ENCODE measurements at regions not wholly inside any gene's neighbourhood (a gene's known extent, or its start where the extent isn't known, plus 50 kb on each side); places are given as distances from the start of the nearest gene placed in this dataset.

DNA sequence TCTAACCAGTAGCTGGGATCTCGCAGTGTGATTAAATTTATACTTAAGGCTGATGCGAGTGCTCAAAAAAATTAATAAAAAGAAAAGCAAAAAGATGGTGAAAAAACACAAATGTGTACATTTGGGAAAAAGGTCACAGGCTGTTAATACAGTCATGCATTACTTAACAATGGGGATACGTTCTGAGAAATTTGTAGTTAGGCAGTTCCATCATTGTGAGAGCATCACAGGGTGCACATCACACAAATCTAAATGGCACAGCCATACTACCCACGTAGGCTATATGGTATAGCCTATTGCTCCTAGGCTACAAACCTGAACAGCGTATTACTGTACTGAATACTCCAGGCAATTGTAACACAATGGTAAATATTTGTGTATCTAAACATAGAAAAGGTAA lies 142.4 kb upstream of the MYOCD start:
- H3K27ac ChIP-seq (ENCODE audit: low read depth in 1 of 2, low read length in 2 of 2): peak overlapping the region in 1 of 2 donors; percentile 25
- no peaks in the 10 kb centered on the region for H3K27me3 ChIP-seq (ENCODE audit: control insufficient read depth in 1 of 2, insufficient read depth in 2 of 2, low read length in 1 of 2)
- no peaks in the 10 kb centered on the region for H3K9me3 ChIP-seq (ENCODE audit: control insufficient read depth, low read length)
- no peak for DNase-seq
- H3K4me1 ChIP-seq (ENCODE audit: control insufficient read depth in 1 of 2, insufficient read depth in 2 of 2, low read length in 2 of 2): peaks cover 0 to 10% of the 10 kb centered on the region in 2 donors
- H3K4me3 ChIP-seq (ENCODE audit: low read length in 2 of 2): no peak overlapping the region
- WGBS, 2 donors: 84 to 85% methylated on average over 5 of the region's 5 CpGs
- intact Hi-C loops (cut with DNase I): loop anchor here in 1 of 2 donors (10.0 kb wide), 1 partner anchor 158 kb away; no protein-coding TSS in a partner anchor
- ATAC-seq (ENCODE audit: low FRiP score): no peak
- no peaks in the 10 kb centered on the region for H3K36me3 ChIP-seq (ENCODE audit: control insufficient read depth in 1 of 2, insufficient read depth in 2 of 2, low read length in 1 of 2)

DNA sequence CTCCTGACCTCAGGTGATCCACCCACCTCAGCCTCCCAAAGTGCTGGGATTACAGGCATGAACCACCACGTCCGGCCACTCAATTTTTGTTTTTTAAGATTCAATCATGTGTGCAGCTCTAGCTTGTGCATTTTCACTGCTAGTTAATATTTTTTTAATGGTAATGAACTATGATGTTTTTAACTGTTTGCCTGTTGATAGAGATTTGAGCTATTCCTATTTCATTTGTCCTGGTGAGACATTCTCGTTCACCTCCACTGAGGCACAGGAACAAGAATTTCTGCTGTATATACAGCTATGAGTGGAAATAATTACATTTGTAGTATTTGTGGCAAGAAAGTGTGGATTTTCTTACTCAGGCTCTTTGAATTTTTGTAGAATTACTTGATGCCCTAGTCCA lies 137.7 kb upstream of the MYOCD start:
- Histone ChIP-seq H3K9me3 (ENCODE audit: control insufficient read depth, low read length) (no peaks in the 10 kb centered on the region), H3K27ac (ENCODE audit: low read depth in 1 of 2, low read length in 2 of 2) (no peak overlapping the region), H3K27me3 (ENCODE audit: control insufficient read depth in 1 of 2, insufficient read depth in 2 of 2, low read length in 1 of 2) (no peaks in the 10 kb centered on the region), H3K4me1 (ENCODE audit: control insufficient read depth in 1 of 2, insufficient read depth in 2 of 2, low read length in 2 of 2) (no peaks in the 10 kb centered on the region), H3K36me3 (ENCODE audit: control insufficient read depth in 1 of 2, insufficient read depth in 2 of 2, low read length in 1 of 2) (no peaks in the 10 kb centered on the region), H3K4me3 (ENCODE audit: low read length in 2 of 2) (no peak overlapping the region)
- intact Hi-C loops (cut with DNase I): loop anchor here in 1 of 2 donors (10.0 kb wide), 1 partner anchor 163 kb away; no protein-coding TSS in a partner anchor
- ATAC-seq (ENCODE audit: low FRiP score) (no peak), DNase-seq (no peak)
- WGBS, 2 donors: 96 to 98% methylated on average over 3 of the region's 3 CpGs

DNA sequence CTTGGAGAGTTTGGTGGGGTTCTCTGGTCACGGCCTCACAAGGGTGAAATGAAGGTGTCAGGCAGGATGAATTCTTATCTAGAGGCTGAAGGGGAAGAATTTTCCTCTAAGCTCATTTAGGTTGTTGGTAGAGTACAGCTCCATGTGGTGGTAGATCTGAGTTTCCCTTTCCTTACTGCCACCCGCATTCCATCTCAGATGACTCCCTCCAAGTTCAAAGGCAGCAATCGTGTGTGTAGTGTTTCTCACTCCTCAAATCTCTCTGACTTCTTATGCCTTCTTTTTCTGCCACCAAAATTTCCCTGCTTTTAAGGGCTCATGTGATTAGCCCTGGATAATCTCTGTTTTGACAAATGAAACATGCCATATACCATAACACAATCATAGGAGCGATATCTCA lies 135.5 kb upstream of the MYOCD start:
- no peaks in the 10 kb centered on the region for H3K4me1 ChIP-seq (ENCODE audit: control insufficient read depth in 1 of 2, insufficient read depth in 2 of 2, low read length in 2 of 2)
- WGBS, 2 donors: 93% methylated on average over 4 of the region's 4 CpGs
- H3K4me3 ChIP-seq (ENCODE audit: low read length in 2 of 2): no peak overlapping the region
- H3K27ac ChIP-seq (ENCODE audit: low read depth in 1 of 2, low read length in 2 of 2): no peak overlapping the region
- DNase-seq: no peak
- no peaks in the 10 kb centered on the region for H3K36me3 ChIP-seq (ENCODE audit: control insufficient read depth in 1 of 2, insufficient read depth in 2 of 2, low read length in 1 of 2)
- no peaks in the 10 kb centered on the region for H3K27me3 ChIP-seq (ENCODE audit: control insufficient read depth in 1 of 2, insufficient read depth in 2 of 2, low read length in 1 of 2)
- ATAC-seq (ENCODE audit: low FRiP score): no peak
- H3K9me3 ChIP-seq (ENCODE audit: control insufficient read depth, low read length): no peaks in the 10 kb centered on the region
- intact Hi-C loops (cut with DNase I): no loop called here

DNA sequence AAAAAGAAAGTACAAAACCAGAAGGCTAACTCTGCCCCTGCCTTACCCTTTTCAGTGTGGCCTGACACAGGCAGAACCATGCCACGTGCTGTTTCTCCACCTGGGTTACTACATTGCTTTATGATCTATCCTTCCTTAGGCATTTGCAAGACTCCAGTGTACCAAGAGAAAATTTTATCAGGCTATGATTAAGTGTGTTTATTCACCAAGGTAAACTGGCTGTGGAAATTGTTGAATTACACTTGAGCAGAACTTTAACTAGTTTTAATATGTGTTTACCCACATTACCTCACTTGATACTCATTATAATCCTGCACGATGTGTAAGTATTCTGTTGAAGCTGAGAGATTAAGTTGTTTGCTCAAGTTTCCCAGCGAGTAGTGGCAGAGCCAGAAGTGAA lies 129.7 kb upstream of the MYOCD start:
- H3K27me3 ChIP-seq (ENCODE audit: control insufficient read depth in 1 of 2, insufficient read depth in 2 of 2, low read length in 1 of 2): no peaks in the 10 kb centered on the region
- ATAC-seq (ENCODE audit: low FRiP score) (no peak), DNase-seq (no peak)
- H3K27ac ChIP-seq (ENCODE audit: low read depth in 1 of 2, low read length in 2 of 2): no peak overlapping the region
- H3K4me1 ChIP-seq (ENCODE audit: control insufficient read depth in 1 of 2, insufficient read depth in 2 of 2, low read length in 2 of 2): no peaks in the 10 kb centered on the region
- WGBS, 2 donors: 70 to 72% methylated on average over 3 of the region's 3 CpGs
- H3K9me3 ChIP-seq (ENCODE audit: control insufficient read depth, low read length): no peaks in the 10 kb centered on the region
- H3K36me3 ChIP-seq (ENCODE audit: control insufficient read depth in 1 of 2, insufficient read depth in 2 of 2, low read length in 1 of 2): no peaks in the 10 kb centered on the region
- intact Hi-C loops (cut with DNase I): no loop called here
- H3K4me3 ChIP-seq (ENCODE audit: low read length in 2 of 2): no peak overlapping the region

DNA sequence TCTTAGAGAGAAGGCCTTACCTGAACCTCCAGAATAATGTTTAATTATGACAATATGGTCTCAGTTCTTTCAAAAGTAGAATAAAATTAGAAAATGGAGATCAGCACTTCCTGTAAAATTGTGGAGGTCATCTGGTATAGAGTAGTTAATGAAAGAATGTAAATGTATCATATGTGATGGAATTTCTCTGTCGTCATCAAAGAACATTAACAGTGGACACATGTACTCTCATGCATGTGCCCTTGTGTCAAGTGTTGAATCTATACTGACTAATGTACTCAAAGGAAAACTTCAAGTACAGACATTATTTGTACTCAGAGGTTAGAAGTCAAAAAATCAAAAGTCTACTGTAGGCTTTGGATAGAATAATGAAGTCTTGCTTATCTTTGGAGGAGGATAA lies 129.2 kb upstream of the MYOCD start:
- no peaks in the 10 kb centered on the region for H3K36me3 ChIP-seq (ENCODE audit: control insufficient read depth in 1 of 2, insufficient read depth in 2 of 2, low read length in 1 of 2)
- no peak overlapping the region for H3K27ac ChIP-seq (ENCODE audit: low read depth in 1 of 2, low read length in 2 of 2)
- H3K27me3 ChIP-seq (ENCODE audit: control insufficient read depth in 1 of 2, insufficient read depth in 2 of 2, low read length in 1 of 2): no peaks in the 10 kb centered on the region
- no peaks in the 10 kb centered on the region for H3K4me1 ChIP-seq (ENCODE audit: control insufficient read depth in 1 of 2, insufficient read depth in 2 of 2, low read length in 2 of 2)
- 96 to 97% methylated on average over 1 of the region's 1 CpG for WGBS, 2 donors
- no peak overlapping the region for H3K4me3 ChIP-seq (ENCODE audit: low read length in 2 of 2)
- intact Hi-C loops (cut with DNase I): no loop called here
- DNase-seq (no peak), ATAC-seq (ENCODE audit: low FRiP score) (no peak)
- H3K9me3 ChIP-seq (ENCODE audit: control insufficient read depth, low read length): no peaks in the 10 kb centered on the region

DNA sequence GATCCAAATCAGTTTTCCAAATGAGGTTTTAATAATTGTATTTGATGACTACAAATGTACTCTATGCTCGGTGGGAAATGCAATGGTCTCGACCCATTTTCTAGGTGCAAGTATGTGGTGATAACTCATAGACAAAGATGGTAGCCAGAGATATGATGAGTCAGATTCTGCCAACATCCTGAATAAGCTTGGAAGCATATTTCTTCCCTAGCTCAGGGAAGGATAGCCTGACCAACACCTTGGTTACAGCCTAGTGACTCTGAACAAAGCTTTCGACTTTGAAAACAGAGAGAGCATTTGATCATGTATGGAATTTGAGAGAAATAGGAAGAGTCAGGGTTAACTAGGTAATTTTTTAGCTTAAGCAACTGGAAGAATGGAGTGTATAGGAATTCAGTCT lies 128.3 kb upstream of the MYOCD start:
- 95 to 97% methylated on average over 3 of the region's 3 CpGs for WGBS, 2 donors
- no peaks in the 10 kb centered on the region for H3K4me1 ChIP-seq (ENCODE audit: control insufficient read depth in 1 of 2, insufficient read depth in 2 of 2, low read length in 2 of 2)
- H3K27me3 ChIP-seq (ENCODE audit: control insufficient read depth in 1 of 2, insufficient read depth in 2 of 2, low read length in 1 of 2): no peaks in the 10 kb centered on the region
- no peaks in the 10 kb centered on the region for H3K9me3 ChIP-seq (ENCODE audit: control insufficient read depth, low read length)
- intact Hi-C loops (cut with DNase I): no loop called here
- DNase-seq: no peak
- H3K36me3 ChIP-seq (ENCODE audit: control insufficient read depth in 1 of 2, insufficient read depth in 2 of 2, low read length in 1 of 2): no peaks in the 10 kb centered on the region
- ATAC-seq (ENCODE audit: low FRiP score): no peak
- H3K4me3 ChIP-seq (ENCODE audit: low read length in 2 of 2): no peak overlapping the region
- H3K27ac ChIP-seq (ENCODE audit: low read depth in 1 of 2, low read length in 2 of 2): no peak overlapping the region

DNA sequence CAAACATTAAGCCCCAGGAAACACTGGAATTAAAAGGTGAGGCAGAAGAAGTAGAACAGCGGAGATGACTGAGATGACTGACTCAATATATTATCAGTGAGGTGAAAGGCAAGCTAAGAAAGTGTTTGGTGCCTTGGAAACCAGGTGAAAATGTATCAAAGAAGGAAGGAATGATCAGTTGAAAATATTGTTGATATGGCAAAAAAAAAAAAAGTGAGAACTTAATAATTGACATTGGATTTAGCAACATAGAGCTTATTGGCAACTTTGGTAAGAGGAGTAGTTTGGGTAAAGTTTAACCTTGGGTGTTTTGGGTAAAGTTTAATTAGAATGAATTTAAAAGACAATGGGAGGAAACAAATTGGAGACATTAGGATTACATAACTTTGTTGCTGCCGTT lies 127.7 kb upstream of the MYOCD start:
- 95 to 97% methylated on average over 2 of the region's 2 CpGs for WGBS, 2 donors
- no peaks in the 10 kb centered on the region for H3K36me3 ChIP-seq (ENCODE audit: control insufficient read depth in 1 of 2, insufficient read depth in 2 of 2, low read length in 1 of 2)

DNA sequence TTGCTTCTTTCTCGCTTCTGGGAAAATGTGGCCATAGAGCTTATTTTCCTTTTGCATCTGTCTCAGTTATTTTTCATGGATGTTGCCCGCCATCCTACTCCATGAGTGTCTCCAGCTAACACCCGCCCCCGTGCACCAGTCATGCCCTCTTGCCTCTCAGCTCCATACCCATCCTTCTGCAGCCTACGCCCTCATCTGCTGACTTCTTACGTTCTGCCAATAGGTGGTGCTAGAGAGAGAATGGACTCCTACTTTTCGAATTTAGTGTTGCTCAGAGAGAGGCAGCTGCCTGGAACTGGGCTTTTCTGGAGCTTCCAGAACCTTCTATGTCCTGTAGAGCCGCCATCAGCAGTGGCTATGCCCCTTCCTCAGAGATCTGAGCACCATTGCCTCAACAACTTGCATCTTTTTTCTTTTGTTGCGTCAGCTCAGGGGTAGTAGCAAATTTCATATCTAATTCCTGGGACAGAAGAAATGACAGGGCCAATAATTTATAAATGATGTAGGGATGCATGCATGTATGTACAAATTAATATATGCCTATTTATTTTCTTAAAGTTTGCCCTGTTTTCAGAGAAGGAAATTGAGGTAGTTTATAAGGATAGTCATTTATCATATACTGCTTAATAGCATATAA lies 119.7 kb upstream of the MYOCD start:
- H3K27me3 ChIP-seq (ENCODE audit: control insufficient read depth in 1 of 2, insufficient read depth in 2 of 2, low read length in 1 of 2): no peaks in the 10 kb centered on the region
- ATAC-seq (ENCODE audit: low FRiP score) (peak; percentile 64), DNase-seq (no peak)
- H3K36me3 ChIP-seq (ENCODE audit: control insufficient read depth in 1 of 2, insufficient read depth in 2 of 2, low read length in 1 of 2): no peaks in the 10 kb centered on the region
- H3K4me3 ChIP-seq (ENCODE audit: low read length in 2 of 2): no peak overlapping the region
- no peaks in the 10 kb centered on the region for H3K9me3 ChIP-seq (ENCODE audit: control insufficient read depth, low read length)
- 24 to 27% methylated on average over 9 of the region's 9 CpGs for WGBS, 2 donors
- peaks cover 0 to 5% of the 10 kb centered on the region in 2 donors for H3K4me1 ChIP-seq (ENCODE audit: control insufficient read depth in 1 of 2, insufficient read depth in 2 of 2, low read length in 2 of 2)
- intact Hi-C loops (cut with DNase I): loop anchor here (5.0 to 10.0 kb wide), 5 partner anchors 179 to 459 kb away; no protein-coding TSS in a partner anchor
- no peak overlapping the region for H3K27ac ChIP-seq (ENCODE audit: low read depth in 1 of 2, low read length in 2 of 2)

More for the DNA sequence above, 127.7 kb upstream of the MYOCD start:
- Histone ChIP-seq H3K27me3 (ENCODE audit: control insufficient read depth in 1 of 2, insufficient read depth in 2 of 2, low read length in 1 of 2) (no peaks in the 10 kb centered on the region), H3K4me3 (ENCODE audit: low read length in 2 of 2) (no peak overlapping the region), H3K9me3 (ENCODE audit: control insufficient read depth, low read length) (no peaks in the 10 kb centered on the region), H3K4me1 (ENCODE audit: control insufficient read depth in 1 of 2, insufficient read depth in 2 of 2, low read length in 2 of 2) (no peaks in the 10 kb centered on the region), H3K27ac (ENCODE audit: low read depth in 1 of 2, low read length in 2 of 2) (no peak overlapping the region)
- intact Hi-C loops (cut with DNase I): no loop called here
- DNase-seq: no peak
- ATAC-seq (ENCODE audit: low FRiP score): no peak

DNA sequence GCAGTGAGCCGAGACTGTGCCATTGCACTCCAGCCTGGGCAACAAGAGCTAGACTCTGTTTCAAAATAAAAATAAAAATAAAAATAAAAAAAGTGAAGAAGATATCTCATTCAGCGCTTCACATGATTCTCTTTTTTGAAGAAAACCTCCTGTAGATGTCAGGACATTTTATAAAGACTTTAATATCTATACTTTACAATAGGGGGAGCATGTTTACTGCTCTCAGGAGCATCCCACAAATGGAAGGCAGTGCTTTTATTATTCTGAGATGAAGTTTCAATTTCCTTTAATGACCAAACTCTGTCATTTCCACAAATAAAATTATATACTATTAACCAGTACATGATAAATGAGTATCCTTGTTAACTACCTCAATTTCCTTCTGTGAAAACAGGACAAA lies 118.7 kb upstream of the MYOCD start:
- WGBS, 2 donors: 96 to 98% methylated on average over 2 of the region's 2 CpGs
- no peak overlapping the region for H3K27ac ChIP-seq (ENCODE audit: low read depth in 1 of 2, low read length in 2 of 2)
- H3K4me1 ChIP-seq (ENCODE audit: control insufficient read depth in 1 of 2, insufficient read depth in 2 of 2, low read length in 2 of 2): peaks cover 0 to 7% of the 10 kb centered on the region in 2 donors
- intact Hi-C loops (cut with DNase I): loop anchor here (5.0 to 10.0 kb wide), 5 partner anchors 180 to 458 kb away; no protein-coding TSS in a partner anchor
- no peak for ATAC-seq (ENCODE audit: low FRiP score)
- no peaks in the 10 kb centered on the region for H3K9me3 ChIP-seq (ENCODE audit: control insufficient read depth, low read length)
- H3K27me3 ChIP-seq (ENCODE audit: control insufficient read depth in 1 of 2, insufficient read depth in 2 of 2, low read length in 1 of 2): no peaks in the 10 kb centered on the region
- DNase-seq: no peak
- H3K4me3 ChIP-seq (ENCODE audit: low read length in 2 of 2): no peak overlapping the region
- no peaks in the 10 kb centered on the region for H3K36me3 ChIP-seq (ENCODE audit: control insufficient read depth in 1 of 2, insufficient read depth in 2 of 2, low read length in 1 of 2)
